DMS 273 treated with DMSO at 0.1 percent for 48 hours (cell line): ENCODE measurements at regions not wholly inside any gene's neighbourhood (a gene's known extent, or its start where the extent isn't known, plus 50 kb on each side); places are given as distances from the start of the nearest gene placed in this dataset.
A peak's percentile ranks its signal among the peaks of the same experiment; 100 is the strongest.

ENCODE experiments used
- DNase-seq: peaks from one replicate; lab custom pipeline; 2025; lab: John Stamatoyannopoulos, UW

DNA sequence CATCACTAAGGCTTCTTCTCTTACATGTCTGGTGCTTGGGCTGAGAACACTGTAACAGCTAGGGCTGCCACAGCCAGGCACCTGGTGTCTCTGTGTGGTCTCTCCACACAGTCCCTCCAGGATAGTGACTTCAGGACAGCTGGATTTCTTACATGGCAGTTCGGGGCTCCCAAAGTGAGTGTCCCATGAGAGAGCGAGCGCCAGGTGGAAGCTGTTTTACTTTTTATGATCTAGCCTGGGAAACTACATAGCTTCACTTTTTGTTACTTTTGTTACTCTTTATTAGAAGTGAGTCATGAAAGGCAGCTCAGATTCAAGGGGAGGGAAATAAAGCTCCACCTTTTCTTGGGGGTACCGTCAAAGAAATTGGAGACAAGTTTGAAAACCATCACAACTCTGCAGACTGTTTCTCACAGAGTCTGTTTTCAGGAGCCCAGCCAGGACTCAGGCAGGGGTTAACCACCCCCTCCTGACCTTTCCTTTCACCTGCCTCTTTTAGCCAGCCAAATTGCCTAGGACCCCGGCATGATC, 373.0 kb downstream of the MID1IP1 start:
- no peak for DNase-seq

- no peak for DNase-seq
Observed at GRCh38 chrX:39174772-39175417, 373.6 kb downstream of the MID1IP1 start.

- no peak for DNase-seq
Observed at GRCh38 chrX:39175418-39176057, 374.3 kb downstream of the MID1IP1 start.

- no peak for DNase-seq
Observed at GRCh38 chrX:39176105-39176504, 374.8 kb downstream of the MID1IP1 start.

DNA sequence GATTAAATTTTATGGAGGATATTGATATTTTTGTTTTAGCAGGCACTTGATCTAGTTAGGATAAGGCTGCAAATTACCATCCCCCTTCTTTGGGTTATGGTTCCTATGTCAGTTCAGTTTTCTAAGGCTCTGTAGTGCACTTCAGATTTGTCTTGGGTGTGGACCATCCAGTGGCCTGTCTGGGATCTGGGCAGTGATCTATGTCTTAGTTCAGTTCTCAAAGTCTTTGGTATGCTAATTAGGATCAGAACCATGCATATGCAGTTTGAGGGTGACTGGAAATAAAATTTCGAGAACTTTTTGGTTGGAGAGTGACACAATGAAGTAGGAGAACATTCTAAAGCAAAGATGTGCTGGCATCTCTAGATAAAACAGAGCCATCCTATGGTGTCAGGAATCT, 388.2 kb downstream of the MID1IP1 start:
- no peak for DNase-seq

DNA sequence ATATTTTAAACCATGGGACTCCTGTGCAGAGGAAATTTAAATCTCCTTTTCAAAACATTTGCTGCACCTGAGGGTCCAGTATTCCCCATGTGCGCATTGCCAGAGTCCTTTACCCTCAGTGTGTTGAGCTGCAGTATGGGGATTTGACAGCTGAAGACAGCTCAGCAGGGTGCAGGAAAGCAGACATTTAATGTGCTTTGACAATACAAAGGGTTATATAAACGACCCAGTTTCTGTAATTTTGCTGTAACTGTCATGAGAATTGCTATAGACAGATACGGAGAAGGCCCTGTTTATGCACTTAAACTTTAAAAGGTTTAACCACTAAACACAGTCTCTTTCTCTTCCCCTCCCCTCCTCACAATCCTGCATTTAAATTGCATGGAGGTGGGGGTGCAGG, 393.4 kb downstream of the MID1IP1 start:
- DNase-seq: no peak

- no peak for DNase-seq
Observed at GRCh38 chrX:39195156-39195555, 393.9 kb downstream of the MID1IP1 start.

DNA sequence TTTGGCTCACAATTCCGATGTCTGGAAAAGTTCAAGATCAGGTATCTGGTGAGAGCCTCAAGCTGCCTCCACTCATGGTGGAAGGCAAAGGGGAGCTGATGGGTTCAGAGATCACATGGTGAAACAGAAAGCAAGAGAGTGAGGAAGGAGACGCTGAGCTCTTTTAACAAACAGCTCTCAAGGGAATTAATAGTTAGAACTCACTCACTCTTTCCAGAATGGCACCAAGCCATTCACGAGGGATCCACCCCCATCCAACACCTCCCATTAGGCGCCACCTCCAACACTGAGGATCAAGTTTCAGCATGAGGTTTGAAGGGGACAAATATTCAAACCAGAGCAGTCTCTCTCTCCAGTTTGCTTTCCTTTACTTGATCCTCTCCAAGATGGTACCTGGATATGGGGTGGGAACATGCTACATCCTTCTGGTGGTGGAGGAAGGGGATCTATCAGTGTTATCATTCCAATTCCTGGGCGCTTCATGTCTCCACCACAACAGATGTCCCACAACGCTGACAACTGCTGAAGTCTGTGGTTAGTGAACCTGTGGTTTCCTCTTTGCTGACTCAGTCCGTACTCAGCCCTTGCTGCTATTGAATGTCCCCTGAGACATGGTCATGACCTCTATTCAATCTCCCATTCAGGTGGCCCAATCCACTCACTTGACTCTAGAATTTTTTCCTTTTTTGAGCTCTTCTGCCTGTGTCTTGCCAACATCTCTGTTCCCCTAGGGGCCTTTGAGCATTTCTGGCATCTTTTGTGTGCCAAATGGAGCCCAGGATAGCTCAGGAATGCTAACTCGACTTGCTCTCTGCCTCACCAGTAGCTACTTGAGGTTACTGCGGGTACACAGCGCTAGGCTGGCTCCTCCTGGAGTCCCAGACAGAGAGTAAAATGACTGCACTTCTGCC, 395.2 kb downstream of the MID1IP1 start:
- DNase-seq: peak; percentile 38

GRCh38 chrX:39199429-39199828, 398.2 kb downstream of the MID1IP1 start:
- no peak for DNase-seq

DNA sequence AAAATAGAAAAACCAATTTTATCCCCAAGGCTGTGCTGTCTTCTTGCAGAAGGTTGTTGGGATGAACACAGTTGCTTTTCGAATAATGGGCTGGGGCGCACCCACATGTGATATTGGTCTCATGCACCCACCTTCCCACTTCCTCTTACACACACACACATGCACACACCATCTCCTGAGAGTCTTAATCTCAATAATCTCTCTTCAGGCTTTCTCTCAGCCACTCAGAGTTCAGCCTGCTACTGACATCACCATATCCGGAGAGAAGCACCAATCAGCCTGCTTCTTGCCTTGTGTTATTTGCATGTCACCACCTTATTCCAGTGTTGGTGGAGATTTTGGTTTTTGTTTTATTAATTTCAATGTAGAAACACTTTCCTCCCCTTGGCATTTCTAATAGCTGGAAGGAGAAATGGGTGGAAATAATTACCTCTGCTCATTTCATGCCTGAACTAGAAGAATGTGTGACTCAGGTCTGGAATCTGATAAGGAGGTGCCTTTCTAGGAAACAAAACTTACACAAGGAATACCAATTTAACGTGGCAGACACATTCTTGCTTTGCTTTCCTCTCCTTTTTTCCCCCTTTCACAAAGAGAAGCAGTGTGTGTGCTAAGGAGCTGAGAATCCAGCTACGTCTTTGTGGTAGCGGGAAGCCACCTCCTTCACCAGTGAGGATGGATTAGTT, 400.2 kb downstream of the MID1IP1 start:
- no peak for DNase-seq

DNA sequence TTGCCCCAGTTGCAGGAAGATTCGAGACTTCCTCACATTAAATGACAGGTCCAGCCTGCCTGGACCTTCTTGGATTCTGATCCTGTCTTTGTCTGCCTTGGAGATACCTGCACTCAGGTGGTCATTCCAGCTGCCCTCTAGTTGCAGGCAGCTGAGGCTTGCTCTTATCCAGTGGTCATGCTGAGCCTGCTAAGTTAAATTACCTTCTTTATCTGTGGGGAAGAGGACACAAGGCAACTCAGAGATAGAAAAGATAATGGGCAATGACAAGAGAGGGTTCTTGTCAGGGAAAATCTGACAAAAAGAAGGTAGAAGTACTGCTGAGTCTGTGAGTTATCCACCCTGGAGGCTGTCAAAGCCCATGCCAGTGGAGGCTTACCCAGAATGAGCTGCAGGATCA, 401.4 kb downstream of the MID1IP1 start:
- no peak for DNase-seq

GRCh38 chrX:39203427-39203826, 402.2 kb downstream of the MID1IP1 start:
- no peak for DNase-seq

GRCh38 chrX:39204353-39204752, 403.1 kb downstream of the MID1IP1 start:
- DNase-seq: no peak

- no peak for DNase-seq
Observed at GRCh38 chrX:39204945-39205344, 403.7 kb downstream of the MID1IP1 start.

GRCh38 chrX:39205467-39205866, 404.2 kb downstream of the MID1IP1 start:
- DNase-seq: no peak

GRCh38 chrX:39206399-39207145, 405.3 kb downstream of the MID1IP1 start:
- DNase-seq: no peak

DNA sequence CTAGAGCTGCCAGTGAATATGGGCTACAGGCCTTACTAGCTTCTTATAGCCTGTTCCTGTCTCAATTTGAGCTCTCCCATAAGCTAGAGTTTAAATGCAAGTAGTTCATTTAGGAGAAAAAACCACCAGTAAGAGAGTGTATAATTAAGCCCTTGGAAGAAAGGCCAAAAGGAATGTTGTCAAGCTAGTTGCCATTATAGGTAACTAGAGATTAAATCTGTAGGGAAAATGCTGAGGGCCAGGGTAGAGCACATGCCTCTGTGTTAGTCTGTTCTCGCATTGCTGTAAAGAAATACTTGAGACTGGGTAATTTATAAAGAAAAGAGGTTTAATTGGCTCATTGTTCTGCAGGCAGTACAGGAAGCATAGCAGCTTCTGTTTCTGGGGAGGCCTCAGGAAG, 410.2 kb downstream of the MID1IP1 start:
- no peak for DNase-seq

- no peak for DNase-seq
Observed at GRCh38 chrX:39212456-39212855, 411.2 kb downstream of the MID1IP1 start.

- no peak for DNase-seq
Observed at GRCh38 chrX:39214387-39215126, 413.3 kb downstream of the MID1IP1 start.

GRCh38 chrX:39220952-39221351, 419.7 kb downstream of the MID1IP1 start:
- DNase-seq: no peak
